Neural crest cell (in vitro differentiated cells): ENCODE measurements at regions not wholly inside any gene's neighbourhood (a gene's known extent, or its start where the extent isn't known, plus 50 kb on each side); places are given as distances from the start of the nearest gene placed in this dataset.

Source experiments
- DNase-seq: peaks from one replicate; pipeline ENCODE4 v3.0.0; 2021; ENCODE audit warnings: low read depth, mixed read lengths, low spot score
- H3K27ac Mint-ChIP-seq: one replicate; pipeline ENCODE4 v1.8.0; 2021; ENCODE audit warnings: mild to moderate bottlenecking, mixed read lengths; ENCODE audit not compliant: unreplicated experiment
- H3K27me3 Mint-ChIP-seq: 2 replicates; pipeline ENCODE4 v1.8.0; 2021; ENCODE audit warnings: low read depth, mild to moderate bottlenecking, mixed read lengths
- H3K36me3 Mint-ChIP-seq: 2 replicates; pipeline ENCODE4 v1.8.0; 2021; ENCODE audit warnings: low read depth, mild to moderate bottlenecking, mixed read lengths
- H3K4me1 Mint-ChIP-seq: 2 replicates; pipeline ENCODE4 v1.8.0; 2021; ENCODE audit warnings: mixed read lengths
- H3K4me3 Mint-ChIP-seq: one replicate; pipeline ENCODE4 v1.8.0; 2021; ENCODE audit warnings: mild to moderate bottlenecking, mixed read lengths
- H3K9me3 Mint-ChIP-seq: 2 replicates; pipeline ENCODE4 v1.8.0; 2021; ENCODE audit warnings: mixed read lengths
- TF ChIP-seq, protein P1 (sequence below): fragments of 200-600 bp; sonication (generic); conservative IDR thresholded peaks from 2 replicates; pipeline ENCODE4 v1.5.0; 2021; ENCODE audit warnings: antibody characterized with exemption, mild to moderate bottlenecking

DNA sequence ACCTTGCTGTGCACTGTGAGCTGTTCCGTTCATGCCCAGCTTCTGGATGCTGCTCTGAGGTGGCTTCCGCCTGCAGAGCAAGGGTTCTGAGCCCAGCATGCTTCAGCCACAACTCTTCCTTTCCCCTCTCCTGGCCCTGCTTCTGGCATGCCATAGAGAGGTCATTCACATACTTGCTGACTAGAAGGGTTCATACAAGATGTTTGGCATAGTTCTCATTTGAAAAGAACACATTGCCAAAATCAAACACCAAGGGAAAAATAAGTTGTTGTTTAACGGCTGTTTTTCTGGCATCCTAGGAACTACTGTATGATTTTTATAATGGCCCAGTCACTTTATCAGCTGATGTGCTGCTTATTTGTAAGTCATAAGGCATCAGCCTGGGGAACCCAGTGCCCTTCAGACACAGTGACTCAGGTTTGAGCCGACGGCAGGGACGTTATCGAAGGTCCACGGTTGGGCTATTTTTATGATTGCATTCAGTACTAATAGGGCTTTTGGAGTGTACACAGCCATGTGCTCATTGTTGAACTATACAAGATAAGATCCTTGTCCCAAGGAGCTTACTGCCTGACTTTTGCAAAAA is 53.9 kb upstream of the CTAGE1 start:
- no peak for DNase-seq
- peaks cover 24% of the 10 kb centered on the region for H3K4me1 Mint-ChIP-seq
- no peaks in the 10 kb centered on the region for H3K36me3 Mint-ChIP-seq
- peaks cover 5% of the 10 kb centered on the region for H3K9me3 Mint-ChIP-seq
- H3K27me3 Mint-ChIP-seq, result peaks cover 5% of the 10 kb centered on the region
- TF ChIP-seq, protein P1, sequence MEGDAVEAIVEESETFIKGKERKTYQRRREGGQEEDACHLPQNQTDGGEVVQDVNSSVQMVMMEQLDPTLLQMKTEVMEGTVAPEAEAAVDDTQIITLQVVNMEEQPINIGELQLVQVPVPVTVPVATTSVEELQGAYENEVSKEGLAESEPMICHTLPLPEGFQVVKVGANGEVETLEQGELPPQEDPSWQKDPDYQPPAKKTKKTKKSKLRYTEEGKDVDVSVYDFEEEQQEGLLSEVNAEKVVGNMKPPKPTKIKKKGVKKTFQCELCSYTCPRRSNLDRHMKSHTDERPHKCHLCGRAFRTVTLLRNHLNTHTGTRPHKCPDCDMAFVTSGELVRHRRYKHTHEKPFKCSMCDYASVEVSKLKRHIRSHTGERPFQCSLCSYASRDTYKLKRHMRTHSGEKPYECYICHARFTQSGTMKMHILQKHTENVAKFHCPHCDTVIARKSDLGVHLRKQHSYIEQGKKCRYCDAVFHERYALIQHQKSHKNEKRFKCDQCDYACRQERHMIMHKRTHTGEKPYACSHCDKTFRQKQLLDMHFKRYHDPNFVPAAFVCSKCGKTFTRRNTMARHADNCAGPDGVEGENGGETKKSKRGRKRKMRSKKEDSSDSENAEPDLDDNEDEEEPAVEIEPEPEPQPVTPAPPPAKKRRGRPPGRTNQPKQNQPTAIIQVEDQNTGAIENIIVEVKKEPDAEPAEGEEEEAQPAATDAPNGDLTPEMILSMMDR, result no peak
- H3K27ac Mint-ChIP-seq, result no peak overlapping the region
- no peak overlapping the region for H3K4me3 Mint-ChIP-seq

DNA sequence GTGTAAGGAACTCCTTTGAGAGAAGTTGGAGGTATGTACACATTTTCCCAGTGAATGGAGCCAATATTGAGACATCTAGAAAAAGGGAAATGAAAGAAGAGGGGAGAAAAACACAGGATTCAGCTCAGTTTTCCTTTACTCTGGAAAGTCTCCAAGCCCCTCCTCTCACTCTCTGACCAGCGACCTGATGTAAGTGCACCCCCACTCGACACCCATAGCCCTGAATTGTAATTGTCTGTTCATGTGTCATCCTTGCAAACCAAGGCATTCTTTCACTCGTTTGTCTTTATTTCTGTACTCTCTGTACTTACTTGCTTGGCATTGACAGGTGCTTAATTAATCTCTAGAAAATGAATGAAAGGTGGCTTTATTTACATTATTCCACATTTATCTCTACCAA is 55.7 kb upstream of the CTAGE1 start:
- Mint-ChIP-seq H3K27ac (no peak overlapping the region), H3K9me3 (peaks cover 5% of the 10 kb centered on the region), H3K4me3 (no peak overlapping the region), H3K27me3 (peaks cover 5% of the 10 kb centered on the region), H3K4me1 (peaks cover 18% of the 10 kb centered on the region), H3K36me3 (no peaks in the 10 kb centered on the region)
- no peak for DNase-seq
- TF ChIP-seq, protein P1, result no peak

DNA sequence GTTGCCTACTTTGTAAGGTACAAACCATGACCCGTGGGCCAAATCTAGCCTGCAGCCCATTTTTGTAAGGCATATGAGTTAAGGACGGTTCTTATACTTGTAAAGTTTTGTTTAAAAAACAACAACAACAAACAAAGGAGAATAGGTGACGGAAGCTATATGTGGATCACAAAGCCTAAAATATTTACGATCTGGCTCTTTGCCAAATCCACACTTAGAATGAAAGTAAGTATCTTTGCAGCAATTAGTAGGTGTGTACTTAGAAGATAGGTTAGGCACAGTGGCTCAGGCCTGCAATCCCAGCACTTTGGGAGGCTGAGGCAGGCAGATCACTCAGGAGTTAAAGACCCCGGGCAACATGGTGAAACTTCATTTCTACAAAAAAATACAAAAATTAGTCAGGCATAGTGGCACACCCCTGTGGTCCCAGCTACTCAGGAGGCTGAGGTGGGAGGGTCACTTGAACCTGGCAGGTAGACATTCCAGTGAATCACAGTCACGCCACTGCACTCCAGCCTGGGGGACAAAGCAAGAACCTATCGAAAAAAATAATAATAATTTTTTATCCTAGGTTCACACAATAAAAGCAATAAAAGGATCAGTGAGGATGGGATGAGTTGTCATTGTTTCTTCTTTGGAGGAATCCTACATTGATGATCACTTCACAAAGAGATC is 57.8 kb upstream of the CTAGE1 start:
- Mint-ChIP-seq H3K4me3 (no peak overlapping the region), H3K9me3 (peaks cover 5% of the 10 kb centered on the region), H3K36me3 (no peaks in the 10 kb centered on the region), H3K27me3 (peaks cover 7% of the 10 kb centered on the region), H3K27ac (no peak overlapping the region), H3K4me1 (peaks cover 4% of the 10 kb centered on the region)
- DNase-seq, result no peak
- TF ChIP-seq, protein P1, result no peak

DNA sequence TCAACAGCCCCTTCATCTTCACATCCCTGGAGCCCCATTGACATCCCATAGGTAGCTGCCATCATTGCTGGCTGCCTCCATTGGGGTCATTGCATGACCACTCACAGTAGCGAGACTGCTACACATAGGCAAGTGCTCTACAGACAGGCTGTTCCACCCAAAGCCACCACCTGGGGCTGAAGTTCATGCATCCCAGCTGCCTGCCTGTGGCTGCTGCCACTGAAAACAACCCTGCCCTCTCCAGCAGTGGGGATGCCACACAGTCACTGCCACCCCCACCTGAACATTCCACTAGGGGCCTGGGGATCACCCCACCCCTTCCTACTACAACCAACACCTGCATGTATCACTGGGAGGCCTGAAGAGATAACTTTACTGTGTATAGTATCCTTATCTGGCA is 59.5 kb upstream of the CTAGE1 start:
- TF ChIP-seq, protein P1, result no peak
- DNase-seq, result no peak
- Mint-ChIP-seq H3K9me3 (peaks cover 5% of the 10 kb centered on the region), H3K27me3 (peaks cover 6% of the 10 kb centered on the region), H3K36me3 (no peaks in the 10 kb centered on the region), H3K4me1 (no peaks in the 10 kb centered on the region), H3K27ac (no peak overlapping the region), H3K4me3 (no peak overlapping the region)

DNA sequence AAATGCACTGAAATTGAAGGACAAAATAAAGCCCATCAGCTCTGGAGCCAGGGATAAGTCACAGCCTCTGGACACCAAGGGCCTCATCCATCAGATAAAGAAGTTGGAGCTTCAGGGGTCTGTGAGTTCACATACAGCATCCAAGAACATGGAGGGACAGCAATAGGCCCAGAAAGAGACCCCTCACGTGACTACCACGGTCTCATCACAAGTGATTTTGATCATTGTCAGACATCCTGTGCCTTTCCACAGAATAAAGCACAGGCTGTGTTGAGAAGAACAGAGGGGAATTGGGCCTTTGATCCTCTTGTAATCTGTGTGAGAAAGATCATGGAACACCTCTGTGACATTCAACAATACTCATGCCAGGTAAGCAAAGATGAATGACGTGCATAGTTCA is 65.2 kb upstream of the CTAGE1 start:
- Mint-ChIP-seq H3K4me3 (no peak overlapping the region), H3K27ac (no peak overlapping the region), H3K36me3 (no peaks in the 10 kb centered on the region), H3K9me3 (no peaks in the 10 kb centered on the region), H3K4me1 (no peaks in the 10 kb centered on the region), H3K27me3 (peaks cover 6% of the 10 kb centered on the region)
- DNase-seq, result no peak
- TF ChIP-seq, protein P1, result no peak
